HG03095 (cell line): ENCODE measurements at regions not wholly inside any gene's neighbourhood (a gene's known extent, or its start where the extent isn't known, plus 50 kb on each side); places are given as distances from the start of the nearest gene placed in this dataset.
A peak's percentile ranks its signal among the peaks of the same experiment; 100 is the strongest.
"Not testable (repeated sequence)": the region's sequence is repeated elsewhere in the genome, so short reads cannot be mapped to it uniquely, and the experiment has no call there.

Source experiments
- ATAC-seq: cut with Tn5 transposase; IDR thresholded peaks from one replicate; pipeline ENCODE4 v1.9.1; 2021; ENCODE audit warnings: moderate library complexity; ENCODE audit not compliant: unreplicated experiment

- no peak for ATAC-seq
These were observed 466.3 kb downstream of the GADD45G start for GRCh38 chr9:90070931-90071660.

GRCh38 chr9:90073186-90073945 is 468.6 kb downstream of the GADD45G start:
- ATAC-seq, result no peak

- no peak for ATAC-seq
These were observed 469.6 kb downstream of the GADD45G start for GRCh38 chr9:90074316-90074962.

GRCh38 chr9:90077598-90077997 is 472.8 kb downstream of the GADD45G start:
- not testable (repeated sequence) for ATAC-seq

GRCh38 chr9:90078988-90079421 is 474.2 kb downstream of the GADD45G start:
- no peak for ATAC-seq

- no peak for ATAC-seq
These were observed 480.8 kb downstream of the GADD45G start for GRCh38 chr9:90085633-90086032.

GRCh38 chr9:90086101-90086511 is 481.3 kb downstream of the GADD45G start:
- ATAC-seq, result no peak

- ATAC-seq, result no peak
These were observed 483.6 kb downstream of the GADD45G start for GRCh38 chr9:90088434-90088833.

- no peak for ATAC-seq
These were observed 484.0 kb downstream of the GADD45G start for GRCh38 chr9:90088856-90089255.

- ATAC-seq, result no peak
These were observed 486.2 kb downstream of the GADD45G start for GRCh38 chr9:90090997-90091396.

- no peak for ATAC-seq
These were observed 487.7 kb downstream of the GADD45G start for GRCh38 chr9:90092508-90092907.

GRCh38 chr9:90095682-90096081 is 490.9 kb downstream of the GADD45G start:
- ATAC-seq, result no peak

GRCh38 chr9:90097237-90097636 is 492.4 kb downstream of the GADD45G start:
- ATAC-seq, result no peak

GRCh38 chr9:90098408-90098807 is 493.6 kb downstream of the GADD45G start:
- ATAC-seq, result no peak

GRCh38 chr9:90099262-90099963 is 494.6 kb downstream of the GADD45G start:
- no peak for ATAC-seq

GRCh38 chr9:90100014-90100413 is 495.2 kb downstream of the GADD45G start:
- ATAC-seq, result no peak

- ATAC-seq, result peak; percentile 96
These were observed 497.6 kb downstream of the GADD45G start for GRCh38 chr9:90102292-90102901.

GRCh38 chr9:90103771-90104170 is 499.0 kb downstream of the GADD45G start:
- no peak for ATAC-seq

GRCh38 chr9:90105773-90106172 is 501.0 kb downstream of the GADD45G start:
- ATAC-seq, result no peak

- no peak for ATAC-seq
These were observed 502.4 kb downstream of the GADD45G start for GRCh38 chr9:90107040-90107725.
